ENCODE measurements at regions not wholly inside any gene's neighbourhood (a gene's known extent, or its start where the extent isn't known, plus 50 kb on each side); places are given as distances from the start of the nearest gene placed in this dataset.

DNA sequence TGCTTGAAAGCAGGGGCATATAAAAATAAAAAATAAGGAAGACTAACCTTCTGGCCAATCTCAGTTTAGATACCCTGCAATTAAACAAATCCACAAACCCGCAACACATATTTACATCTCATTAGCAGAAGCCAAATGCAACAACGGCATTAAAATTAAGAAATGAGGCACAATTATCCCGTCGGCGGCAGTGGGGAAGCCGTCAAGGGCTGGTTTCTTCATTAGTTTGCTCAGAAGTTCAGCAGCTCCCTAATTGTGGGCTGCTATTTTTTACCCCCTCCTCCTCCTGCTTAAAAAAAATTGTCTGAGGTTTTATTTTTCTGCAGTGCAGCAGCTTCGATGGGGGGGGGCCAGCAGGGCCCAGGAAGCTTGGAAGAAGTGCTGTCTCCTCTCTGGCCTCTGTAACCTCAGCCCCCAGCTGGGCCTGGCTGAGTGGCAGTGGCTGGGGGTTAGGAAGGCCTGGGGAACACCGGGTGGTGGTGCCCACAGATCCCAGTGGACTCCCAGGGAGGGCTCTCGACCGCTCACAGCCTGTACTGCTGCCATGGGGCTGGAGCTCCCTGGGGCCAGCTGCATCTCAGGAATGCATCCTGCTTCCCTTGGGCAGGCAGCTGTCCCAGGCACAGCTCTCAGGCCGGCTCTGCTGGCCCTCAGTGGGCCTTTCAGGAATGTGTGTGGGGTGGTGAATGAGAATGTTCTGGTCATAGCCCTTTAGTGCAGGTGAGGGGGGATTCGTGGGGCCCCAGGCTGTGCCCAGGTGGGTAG is 148.7 kb upstream of the B3GAT1 start:
- no peaks in the 10 kb centered on the region for H3K27me3 ChIP-seq
- no peaks in the 10 kb centered on the region for H3K36me3 ChIP-seq
- no peaks in the 10 kb centered on the region for H3K9me3 ChIP-seq
- 63 to 74% methylated on average over 10 to 11 of the region's 12 CpGs for WGBS, 2 donors
- no peak overlapping the region for H3K4me3 ChIP-seq (replicated peaks in 1 of 3)
- intact Hi-C loops (cut with DNase I), result no loop called here
- TF ChIP-seq POLR2A (IDR thresholded peaks at IDR 0.05), result no peak
- TF ChIP-seq, protein P1, sequence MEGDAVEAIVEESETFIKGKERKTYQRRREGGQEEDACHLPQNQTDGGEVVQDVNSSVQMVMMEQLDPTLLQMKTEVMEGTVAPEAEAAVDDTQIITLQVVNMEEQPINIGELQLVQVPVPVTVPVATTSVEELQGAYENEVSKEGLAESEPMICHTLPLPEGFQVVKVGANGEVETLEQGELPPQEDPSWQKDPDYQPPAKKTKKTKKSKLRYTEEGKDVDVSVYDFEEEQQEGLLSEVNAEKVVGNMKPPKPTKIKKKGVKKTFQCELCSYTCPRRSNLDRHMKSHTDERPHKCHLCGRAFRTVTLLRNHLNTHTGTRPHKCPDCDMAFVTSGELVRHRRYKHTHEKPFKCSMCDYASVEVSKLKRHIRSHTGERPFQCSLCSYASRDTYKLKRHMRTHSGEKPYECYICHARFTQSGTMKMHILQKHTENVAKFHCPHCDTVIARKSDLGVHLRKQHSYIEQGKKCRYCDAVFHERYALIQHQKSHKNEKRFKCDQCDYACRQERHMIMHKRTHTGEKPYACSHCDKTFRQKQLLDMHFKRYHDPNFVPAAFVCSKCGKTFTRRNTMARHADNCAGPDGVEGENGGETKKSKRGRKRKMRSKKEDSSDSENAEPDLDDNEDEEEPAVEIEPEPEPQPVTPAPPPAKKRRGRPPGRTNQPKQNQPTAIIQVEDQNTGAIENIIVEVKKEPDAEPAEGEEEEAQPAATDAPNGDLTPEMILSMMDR (IDR thresholded peaks at IDR 0.05), result no peak
- no peak overlapping the region for H3K27ac ChIP-seq
- no peak for DNase-seq
- H3K4me1 ChIP-seq, result no peaks in the 10 kb centered on the region

DNA sequence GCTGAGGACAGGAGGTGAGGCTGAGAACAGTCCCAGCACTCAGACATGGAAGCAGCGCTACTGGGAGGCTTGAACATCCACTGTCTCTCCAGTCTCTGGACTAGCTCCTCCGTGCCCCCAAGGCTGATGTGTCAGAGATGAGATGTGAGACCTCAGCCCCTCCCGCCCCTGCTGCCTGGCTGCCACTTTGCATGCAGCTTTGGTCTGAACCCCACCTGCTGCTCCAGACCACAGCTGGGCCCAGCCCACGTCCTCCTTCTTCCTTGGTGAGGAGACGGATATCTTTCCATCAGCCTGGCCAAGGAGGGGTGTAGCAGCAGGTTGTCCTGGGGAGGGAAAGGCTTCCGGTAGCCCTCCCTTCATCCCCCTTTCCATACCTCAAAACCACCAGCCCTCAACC is 148.0 kb upstream of the B3GAT1 start:
- H3K27ac ChIP-seq, result no peak overlapping the region
- no peak overlapping the region for H3K4me3 ChIP-seq (replicated peaks in 1 of 3)
- intact Hi-C loops (cut with DNase I), result no loop called here
- no peaks in the 10 kb centered on the region for H3K4me1 ChIP-seq
- TF ChIP-seq, protein P1 (IDR thresholded peaks at IDR 0.05), result no peak
- no peak for TF ChIP-seq POLR2A (IDR thresholded peaks at IDR 0.05)
- DNase-seq, result no peak
- H3K9me3 ChIP-seq, result no peaks in the 10 kb centered on the region
- WGBS, 2 donors, result 68 to 89% methylated on average over 6 of the region's 6 CpGs
- H3K36me3 ChIP-seq, result no peaks in the 10 kb centered on the region
- no peaks in the 10 kb centered on the region for H3K27me3 ChIP-seq

DNA sequence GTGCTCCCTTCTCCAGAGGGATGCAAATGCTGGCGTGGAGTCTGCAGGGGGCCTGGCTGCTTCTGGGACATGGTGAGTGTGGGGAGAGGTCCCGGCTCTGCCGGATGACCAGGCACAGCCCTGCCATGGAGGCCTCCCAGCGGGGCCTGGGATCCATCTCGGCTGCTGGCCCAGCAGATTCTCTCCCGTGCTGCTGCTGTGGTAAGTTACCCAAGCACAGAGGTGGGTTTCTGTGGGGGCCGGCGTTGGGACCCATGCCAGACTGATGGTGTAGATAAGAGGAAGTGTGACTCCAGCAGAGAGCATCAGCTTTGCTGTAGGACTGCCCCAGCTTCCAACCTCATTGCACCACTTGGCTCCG is 147.5 kb upstream of the B3GAT1 start:
- intact Hi-C loops (cut with DNase I), result no loop called here
- no peaks in the 10 kb centered on the region for H3K36me3 ChIP-seq
- TF ChIP-seq, protein P1 (IDR thresholded peaks at IDR 0.05), result no peak
- no peak for TF ChIP-seq POLR2A (IDR thresholded peaks at IDR 0.05)
- no peaks in the 10 kb centered on the region for H3K4me1 ChIP-seq
- H3K27ac ChIP-seq, result no peak overlapping the region
- no peak for DNase-seq
- no peaks in the 10 kb centered on the region for H3K27me3 ChIP-seq
- H3K9me3 ChIP-seq, result no peaks in the 10 kb centered on the region
- H3K4me3 ChIP-seq (replicated peaks in 1 of 3), result no peak overlapping the region
- 58% methylated on average over 2 to 5 of the region's 9 CpGs for WGBS, 2 donors

DNA sequence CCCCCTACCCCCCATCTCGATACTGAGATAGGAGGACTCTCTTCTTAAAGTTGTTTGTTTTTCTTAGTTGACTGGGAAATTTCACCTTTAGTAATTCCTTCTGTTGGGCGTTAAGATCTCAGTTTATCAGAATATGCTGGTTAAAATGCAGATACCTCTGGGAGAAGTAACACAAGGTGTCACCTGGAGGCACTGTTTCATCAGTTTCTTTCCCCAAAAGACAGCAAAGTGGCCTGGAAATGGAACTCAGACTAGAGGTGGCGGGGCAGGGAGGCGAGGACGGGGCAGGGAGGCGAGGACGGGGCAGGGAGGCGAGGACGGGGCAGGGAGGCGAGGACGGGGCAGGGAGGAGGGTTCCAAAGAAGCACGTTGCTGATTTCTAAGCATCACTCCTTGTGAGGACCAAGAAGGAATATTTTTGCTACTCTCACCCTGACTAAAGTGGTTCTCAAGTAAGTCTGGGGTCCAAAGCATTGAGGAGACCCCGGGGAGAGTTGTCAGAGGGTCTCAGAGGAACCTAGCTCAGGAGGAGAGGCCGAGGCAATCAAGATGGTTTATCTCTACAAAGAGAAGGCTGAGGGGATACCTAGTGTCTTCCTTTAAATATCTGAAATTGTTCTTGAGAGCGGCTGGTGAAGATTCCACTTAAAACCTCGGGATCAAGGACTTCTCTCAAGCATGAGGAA is 147.0 kb upstream of the B3GAT1 start:
- 70 to 77% methylated on average over 16 of the region's 16 CpGs for WGBS, 2 donors
- no peaks in the 10 kb centered on the region for H3K27me3 ChIP-seq
- TF ChIP-seq, protein P1 (IDR thresholded peaks at IDR 0.05), result peak in 2 of 6 experiments; percentile 13 to 15
- TF ChIP-seq POLR2A (IDR thresholded peaks at IDR 0.05), result no peak
- H3K27ac ChIP-seq, result no peak overlapping the region
- H3K4me1 ChIP-seq, result no peaks in the 10 kb centered on the region
- no peak overlapping the region for H3K4me3 ChIP-seq (replicated peaks in 1 of 3)
- no peaks in the 10 kb centered on the region for H3K36me3 ChIP-seq
- intact Hi-C loops (cut with DNase I), result no loop called here
- no peak for DNase-seq
- H3K9me3 ChIP-seq, result no peaks in the 10 kb centered on the region

DNA sequence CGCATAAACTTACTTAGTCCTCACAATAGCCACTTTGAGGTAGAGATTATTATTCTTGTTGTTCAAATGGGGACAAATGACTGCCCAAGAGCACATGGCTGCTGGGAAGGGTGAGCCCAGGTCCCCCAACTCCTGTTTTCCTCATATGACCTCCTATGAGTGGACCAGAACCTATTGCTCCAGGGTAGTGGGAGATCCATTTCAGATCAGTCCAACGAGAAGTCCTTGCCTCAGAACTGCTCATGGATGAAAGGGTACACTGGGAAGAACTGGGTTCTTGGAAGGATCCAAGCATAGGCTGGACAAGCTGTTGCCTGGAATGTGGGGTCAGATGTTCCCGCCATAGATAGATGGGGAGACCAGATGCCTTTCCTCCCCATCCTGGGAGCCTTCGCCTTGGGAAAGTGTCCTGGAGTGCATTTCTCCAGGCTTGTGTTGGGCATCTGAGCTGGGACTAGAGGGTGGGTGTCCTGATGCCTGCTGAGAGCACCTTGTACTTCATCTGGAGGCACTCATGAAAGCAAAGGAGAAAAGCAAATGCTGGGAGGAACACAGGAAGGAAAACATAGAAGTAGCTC is 146.3 kb upstream of the B3GAT1 start:
- no peak for DNase-seq
- no peaks in the 10 kb centered on the region for H3K4me1 ChIP-seq
- no peaks in the 10 kb centered on the region for H3K27me3 ChIP-seq
- intact Hi-C loops (cut with DNase I), result no loop called here
- no peaks in the 10 kb centered on the region for H3K9me3 ChIP-seq
- H3K27ac ChIP-seq, result no peak overlapping the region
- WGBS, 2 donors, result 84 to 94% methylated on average over 4 of the region's 4 CpGs
- H3K36me3 ChIP-seq, result no peaks in the 10 kb centered on the region
- no peak overlapping the region for H3K4me3 ChIP-seq (replicated peaks in 1 of 3)
- TF ChIP-seq, protein P1 (IDR thresholded peaks at IDR 0.05), result no peak
- no peak for TF ChIP-seq POLR2A (IDR thresholded peaks at IDR 0.05)

Data from thyroid gland (tissue), 4 donors.